HG03457 (cell line): ENCODE measurements at regions not wholly inside any gene's neighbourhood (a gene's known extent, or its start where the extent isn't known, plus 50 kb on each side); places are given as distances from the start of the nearest gene placed in this dataset.

ENCODE experiments used
- ATAC-seq: cut with Tn5 transposase; IDR thresholded peaks from one replicate; pipeline ENCODE4 v1.9.1; 2021; ENCODE audit warnings: moderate number of reproducible peaks; ENCODE audit not compliant: unreplicated experiment

- no peak for ATAC-seq
Observed at GRCh38 chr12:85568395-85569103, 267.7 kb downstream of the RASSF9 start.

GRCh38 chr12:85569261-85569660 is 266.9 kb downstream of the RASSF9 start:
- ATAC-seq = no peak

DNA sequence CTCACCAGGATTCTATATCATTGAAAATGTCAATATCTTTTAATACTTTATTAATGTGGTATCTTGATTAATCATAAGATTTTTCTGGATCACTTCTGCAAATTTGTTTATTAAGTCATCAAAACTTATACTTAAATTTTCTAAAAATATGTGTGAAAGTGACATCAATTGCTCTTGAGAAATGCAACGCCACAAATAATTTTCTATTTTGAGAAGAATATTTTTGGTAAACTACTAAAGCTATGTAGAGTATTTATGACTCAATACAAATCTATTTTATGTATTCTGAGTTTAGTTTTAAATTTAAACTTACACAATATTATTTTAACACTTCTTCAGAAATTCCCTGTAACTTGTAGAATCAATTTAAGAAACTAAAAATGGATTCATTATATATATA is 263.3 kb downstream of the RASSF9 start:
- no peak for ATAC-seq

- no peak for ATAC-seq
Observed at GRCh38 chr12:85573635-85574214, 262.5 kb downstream of the RASSF9 start.

DNA sequence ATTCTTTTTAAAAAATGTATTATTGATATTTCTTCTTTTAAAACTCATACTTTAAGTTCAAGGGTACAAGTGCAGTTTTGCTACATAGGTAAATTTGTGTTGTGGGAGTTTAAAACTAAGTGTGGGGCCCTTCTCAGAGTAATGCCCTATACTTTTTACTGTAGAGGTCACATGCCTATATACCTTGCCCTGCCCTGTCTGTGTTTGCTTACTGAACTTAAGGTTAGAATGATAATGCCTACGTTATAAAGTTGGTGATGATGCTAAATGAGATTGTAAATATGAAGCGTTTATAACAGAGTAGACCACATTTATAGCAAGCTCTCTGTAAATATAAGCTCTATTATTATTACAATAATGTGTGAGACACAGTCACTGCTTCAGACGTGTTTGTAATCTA is 261.9 kb downstream of the RASSF9 start:
- ATAC-seq = no peak

DNA sequence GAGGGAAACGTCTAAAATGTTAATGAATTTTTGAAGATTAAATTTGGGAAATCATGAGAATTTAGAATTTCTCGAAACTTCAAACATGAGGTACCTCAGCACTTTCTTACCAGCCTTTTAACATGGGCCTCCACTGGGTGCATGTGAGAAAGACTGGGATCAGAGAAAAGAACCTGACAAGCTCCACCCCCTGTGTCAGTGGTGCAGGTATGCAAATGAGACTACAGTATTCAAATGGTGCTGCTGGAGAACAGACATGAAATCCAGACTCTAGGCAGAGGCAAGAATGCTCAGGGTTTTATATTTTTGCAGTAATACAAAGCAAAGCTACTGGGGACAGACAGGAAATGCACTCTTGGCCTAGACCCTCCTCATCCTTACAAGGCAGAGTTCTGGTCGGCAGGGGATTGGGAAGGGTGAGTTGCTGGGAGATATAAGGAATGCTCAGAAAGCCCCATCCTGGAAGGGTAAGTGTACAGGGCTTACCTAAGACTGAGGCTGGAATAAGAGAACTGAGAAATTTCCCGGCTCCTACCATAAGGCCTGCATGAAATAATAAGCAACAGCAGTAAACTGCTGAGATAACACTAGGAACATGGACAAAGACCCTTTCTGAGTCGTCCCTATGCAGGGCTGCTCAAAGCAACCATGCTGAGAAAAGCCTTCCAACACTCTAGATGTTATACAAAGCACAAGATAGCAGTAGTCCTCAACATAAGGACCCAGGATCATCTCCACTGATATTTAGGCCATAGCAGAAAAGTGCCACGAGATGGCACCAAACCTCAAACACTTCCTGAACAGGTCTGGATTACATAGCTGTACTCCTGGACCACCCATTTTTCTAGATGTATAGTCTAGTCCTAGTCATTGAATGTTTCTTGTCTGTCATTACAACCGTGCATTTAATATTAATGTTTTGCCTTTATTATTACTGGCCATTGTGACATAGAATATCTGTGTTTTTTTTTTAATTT is 260.8 kb downstream of the RASSF9 start:
- ATAC-seq = peak; percentile 95

DNA sequence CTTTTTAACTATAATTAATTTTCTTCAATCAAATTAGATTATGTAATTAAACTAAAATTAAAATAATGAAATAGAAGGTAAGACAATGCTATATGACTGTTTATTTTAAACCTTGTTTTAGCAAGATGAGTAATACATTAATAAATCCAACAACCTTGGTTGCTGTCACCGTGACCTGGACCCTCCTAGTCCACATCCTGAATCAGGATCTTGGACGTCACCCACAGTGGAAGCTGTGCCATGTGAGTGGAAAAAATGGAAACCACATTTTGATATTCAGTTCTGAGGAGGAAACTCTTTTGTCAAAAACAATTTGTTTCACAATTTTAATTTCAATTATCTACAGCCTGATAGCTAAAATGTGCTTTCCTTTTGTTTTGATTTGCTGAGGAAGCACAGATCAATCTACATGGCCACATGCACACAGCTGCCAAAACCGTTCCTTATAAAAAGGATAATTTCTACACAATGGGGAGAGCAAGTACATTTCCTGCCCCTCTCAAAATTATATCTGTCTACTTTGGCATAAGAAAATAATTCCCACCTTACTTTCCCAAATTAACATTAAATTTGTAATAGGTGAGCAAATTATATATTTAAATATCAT is 255.5 kb downstream of the RASSF9 start:
- no peak for ATAC-seq

GRCh38 chr12:85587158-85587557 is 249.1 kb downstream of the RASSF9 start:
- ATAC-seq = no peak

DNA sequence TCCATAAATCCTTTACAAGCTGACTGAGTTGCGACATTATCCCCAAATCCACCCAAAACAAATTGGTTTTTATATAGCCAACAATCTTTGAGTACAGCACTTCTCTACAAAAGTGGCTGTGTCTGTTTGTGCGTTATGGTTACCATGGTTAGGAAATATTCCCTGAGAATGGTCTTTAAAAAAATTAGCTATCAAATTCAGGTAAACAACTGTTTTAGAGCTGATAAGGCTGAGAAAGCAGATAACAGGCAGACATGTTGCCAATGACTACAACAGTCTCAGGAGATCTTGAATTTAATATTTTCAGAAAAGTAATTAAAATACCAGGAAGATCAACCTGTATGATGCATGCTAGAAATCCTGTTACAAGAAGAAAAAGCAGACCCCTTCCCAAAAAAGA is 248.0 kb downstream of the RASSF9 start:
- ATAC-seq = no peak

- ATAC-seq = no peak
Observed at GRCh38 chr12:85600841-85601240, 235.4 kb downstream of the RASSF9 start.

DNA sequence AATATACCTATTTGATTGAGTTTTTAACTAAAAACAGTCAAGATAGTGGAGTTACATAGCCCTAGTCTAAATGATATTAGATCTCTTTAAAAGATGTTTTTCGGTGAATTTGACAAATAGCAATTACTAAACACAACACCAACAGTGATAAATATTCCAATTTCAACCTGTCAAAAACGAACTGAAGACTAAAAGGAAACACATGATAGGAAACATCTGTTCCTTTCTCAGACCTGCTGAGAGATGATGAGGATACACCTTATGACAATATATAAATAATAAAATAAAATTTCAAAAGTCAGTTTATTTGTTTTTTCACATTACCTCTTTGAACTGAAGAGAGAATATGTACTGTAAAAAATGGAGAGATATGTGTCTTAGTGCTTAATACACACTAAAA is 232.7 kb downstream of the RASSF9 start:
- no peak for ATAC-seq

GRCh38 chr12:85606455-85606854 is 229.8 kb downstream of the RASSF9 start:
- no peak for ATAC-seq

GRCh38 chr12:85609778-85610177 is 226.4 kb downstream of the RASSF9 start:
- no peak for ATAC-seq

DNA sequence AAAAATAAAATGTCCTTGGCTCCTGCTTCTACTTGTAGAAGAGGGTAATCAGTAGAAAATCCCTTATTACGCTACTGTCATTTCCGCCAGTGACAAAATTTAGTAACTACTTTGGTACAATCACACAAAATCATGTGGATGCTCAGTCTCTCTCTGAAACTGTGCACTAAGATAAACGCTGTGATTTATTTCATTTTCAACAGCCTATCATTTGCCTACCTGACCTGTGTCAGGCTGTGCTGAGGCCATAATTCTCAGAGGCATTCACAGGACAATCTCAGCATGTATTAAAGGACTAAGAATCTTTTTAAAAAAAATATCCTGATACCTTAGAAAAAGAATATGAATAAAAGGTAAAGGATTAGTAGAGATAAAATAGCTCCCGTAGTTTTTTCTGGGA is 226.0 kb downstream of the RASSF9 start:
- no peak for ATAC-seq

GRCh38 chr12:85616201-85616600 is 220.0 kb downstream of the RASSF9 start:
- ATAC-seq = no peak

DNA sequence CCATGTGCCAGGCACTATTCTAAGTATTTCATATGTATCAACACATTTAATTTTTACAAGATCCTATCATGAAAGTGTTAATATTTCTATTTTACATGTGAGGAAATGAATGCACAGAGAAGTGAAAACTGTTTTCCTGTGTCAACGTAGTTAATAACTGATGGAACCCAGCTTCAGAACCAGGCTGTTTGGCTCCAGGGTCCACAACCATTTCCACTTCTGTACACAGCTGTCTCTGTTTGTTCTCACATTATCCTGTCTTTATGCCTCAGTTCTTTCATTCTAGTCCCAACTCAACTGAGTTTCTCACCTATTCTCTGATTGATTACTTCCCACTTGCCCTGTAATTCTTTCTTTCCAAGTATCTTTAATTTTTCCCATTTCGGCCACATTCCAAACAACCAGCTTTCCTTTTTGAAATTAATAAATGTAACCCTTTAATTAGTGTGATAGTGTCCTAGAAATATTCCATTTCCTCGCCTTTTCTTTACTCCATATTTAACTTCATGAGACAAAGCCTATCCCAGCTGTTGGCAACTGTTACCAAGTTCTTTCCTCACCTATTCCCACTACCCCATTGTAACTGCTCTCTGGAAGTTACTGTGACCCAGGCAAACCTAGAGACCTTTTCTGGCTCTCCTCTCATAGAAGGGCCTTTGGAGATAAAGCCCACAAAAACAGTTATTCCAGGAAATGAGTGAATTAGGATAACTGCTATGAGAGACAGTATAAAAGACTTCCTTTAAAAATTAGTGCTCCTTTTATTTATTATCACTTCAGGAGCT is 218.7 kb downstream of the RASSF9 start:
- ATAC-seq = no peak

DNA sequence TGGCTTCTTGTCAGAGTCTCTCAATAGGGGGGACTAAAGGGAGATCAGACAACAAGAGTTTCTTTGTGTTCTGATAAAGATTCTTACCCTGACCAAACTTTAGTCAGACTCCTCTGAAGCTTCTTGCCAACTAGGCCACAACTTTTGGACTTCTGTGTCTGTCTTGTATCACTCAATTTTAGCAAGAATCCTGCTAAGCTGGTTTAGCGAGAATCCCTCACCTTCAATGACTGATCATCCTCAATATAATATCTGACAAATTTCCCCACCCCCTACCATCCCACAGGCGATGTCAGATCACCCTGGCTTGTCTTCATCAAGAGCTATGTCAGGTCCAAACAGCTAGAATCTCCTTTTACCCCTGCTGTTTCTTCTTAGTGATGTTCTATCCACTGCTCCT is 215.2 kb downstream of the RASSF9 start:
- no peak for ATAC-seq

GRCh38 chr12:85623763-85624162 is 212.4 kb downstream of the RASSF9 start:
- no peak for ATAC-seq

DNA sequence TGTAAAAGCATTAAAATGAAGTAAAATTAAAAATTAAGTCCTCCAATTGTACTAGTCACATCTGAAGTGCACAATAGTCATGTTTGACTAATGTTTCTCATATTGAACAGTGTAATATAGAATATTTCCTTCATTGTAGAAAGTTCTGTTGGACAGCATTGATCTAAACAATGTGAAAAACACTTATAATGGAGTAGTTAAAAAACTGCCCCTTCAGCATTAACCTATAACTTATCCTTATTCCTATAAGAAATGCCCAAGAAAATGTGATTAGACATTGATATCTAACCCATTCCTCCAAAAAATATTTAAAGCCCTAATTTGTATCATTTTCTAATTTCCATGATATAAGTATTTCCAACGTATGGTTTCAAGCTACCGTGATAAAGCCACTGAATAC is 210.7 kb downstream of the RASSF9 start:
- no peak for ATAC-seq

GRCh38 chr12:85626001-85626783 is 210.0 kb downstream of the RASSF9 start:
- ATAC-seq = no peak
